GM23248 (cell line): ENCODE measurements at regions not wholly inside any gene's neighbourhood (a gene's known extent, or its start where the extent isn't known, plus 50 kb on each side); places are given as distances from the start of the nearest gene placed in this dataset.

Experiments used
- EZH2 ChIP-seq: fragments of 200-600 bp; sonication (generic); IDR thresholded peaks from 2 replicates; pipeline ENCODE4 v1.6.1; 2018; ENCODE audit warnings: antibody characterized with exemption, mild to moderate bottlenecking; ENCODE audit not compliant: insufficient read depth, poor library complexity, severe bottlenecking
- EZH2phosphoT487 ChIP-seq: fragments of 200-600 bp; sonication (generic); IDR thresholded peaks from 2 replicates; pipeline ENCODE4 v1.6.1; 2018; ENCODE audit warnings: antibody characterized with exemption, moderate library complexity, mild to moderate bottlenecking, low read depth; ENCODE audit not compliant: insufficient read depth

DNA sequence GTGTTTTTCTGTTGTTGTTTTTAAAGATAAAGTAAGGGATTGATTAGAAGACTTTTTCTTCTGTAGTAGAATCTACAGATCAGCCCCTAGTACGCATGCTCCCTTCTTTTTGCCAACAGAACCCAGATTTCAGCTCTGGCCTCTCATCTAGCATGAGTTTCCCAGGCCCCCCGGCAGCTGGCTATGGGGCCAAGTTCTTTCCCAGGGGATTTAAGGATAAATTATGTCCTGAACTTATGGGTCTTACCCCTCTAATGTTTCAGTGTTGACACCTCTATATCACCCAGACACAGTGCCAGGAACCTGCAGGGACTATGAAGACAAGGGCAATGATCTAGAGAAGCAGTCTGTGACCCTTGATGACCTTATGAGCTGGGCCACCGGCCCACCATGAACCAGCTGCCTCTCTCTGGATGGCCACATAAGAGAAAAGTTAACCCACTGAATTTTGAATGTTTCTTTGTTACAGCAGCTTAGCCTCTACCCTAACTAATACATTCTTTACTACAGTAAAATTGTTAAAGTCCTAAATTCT lies 150.5 kb downstream of the UNC5CL start:
- TF ChIP-seq EZH2phosphoT487 (no peak), EZH2 (no peak)
